ENCODE measurements at regions not wholly inside any gene's neighbourhood (a gene's known extent, or its start where the extent isn't known, plus 50 kb on each side); places are given as distances from the start of the nearest gene placed in this dataset.
"Not testable (repeated sequence)": the region's sequence is repeated elsewhere in the genome, so short reads cannot be mapped to it uniquely, and the experiment has no call there.

DNA sequence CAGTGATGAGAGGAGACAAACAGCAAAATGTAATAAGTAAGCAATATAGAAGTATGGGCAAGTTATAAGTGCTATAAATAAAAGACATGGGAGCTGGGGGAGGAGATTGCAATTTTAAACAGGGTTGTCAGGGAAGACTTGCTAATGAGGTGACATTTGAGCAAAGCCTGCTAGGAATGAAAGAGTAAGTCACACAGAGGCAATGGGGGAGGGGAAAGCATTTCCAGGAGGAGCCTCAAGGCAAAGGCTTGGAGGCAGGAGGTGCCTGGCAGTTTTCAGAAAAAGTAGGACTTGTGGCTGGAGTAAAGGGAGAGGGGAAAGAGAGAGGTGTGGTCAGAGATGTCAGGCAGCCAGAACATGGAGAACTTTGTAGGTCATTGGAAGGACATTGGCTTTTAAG lies 124.4 kb upstream of the NMUR2 start:
- no peak for DNase-seq

DNA sequence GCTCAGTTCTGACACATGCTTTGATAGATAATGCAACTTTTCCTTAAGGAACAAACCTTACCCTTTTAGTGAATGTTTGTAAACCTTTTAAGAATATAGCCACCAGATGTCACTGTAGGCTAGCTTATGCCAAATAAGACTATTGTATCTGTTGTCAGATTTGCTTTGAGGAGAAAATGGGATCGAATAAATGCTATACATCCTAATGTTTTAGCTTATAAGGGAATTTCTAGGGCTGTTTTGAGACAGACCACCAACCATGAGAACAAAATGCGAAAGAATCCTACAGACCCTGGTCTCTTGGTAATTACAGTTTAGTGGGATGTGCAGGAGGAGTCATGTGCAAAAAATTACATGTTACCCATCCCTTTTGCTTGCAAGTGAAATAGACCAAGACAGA lies 127.6 kb upstream of the NMUR2 start:
- peak; percentile 11 for DNase-seq

DNA sequence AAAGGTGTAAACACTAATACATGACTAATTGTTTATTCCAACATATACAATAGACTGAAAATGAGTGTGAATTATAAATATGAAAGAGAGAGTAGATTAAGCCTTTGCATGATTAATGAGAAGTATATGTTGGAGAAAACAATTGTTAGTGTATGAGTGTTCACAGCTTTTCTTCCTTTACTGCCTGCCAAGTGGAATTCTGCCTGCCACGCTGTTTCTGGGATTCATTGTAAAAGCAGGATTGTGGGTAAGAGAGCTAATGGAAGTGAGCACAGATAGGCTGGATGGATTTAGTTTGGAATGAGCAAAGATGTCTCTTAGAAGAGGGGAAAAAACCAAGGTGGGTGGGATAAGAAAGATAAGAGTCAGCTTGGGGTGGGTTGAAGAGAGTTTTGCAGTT lies 129.6 kb upstream of the NMUR2 start:
- DNase-seq = no peak

DNA sequence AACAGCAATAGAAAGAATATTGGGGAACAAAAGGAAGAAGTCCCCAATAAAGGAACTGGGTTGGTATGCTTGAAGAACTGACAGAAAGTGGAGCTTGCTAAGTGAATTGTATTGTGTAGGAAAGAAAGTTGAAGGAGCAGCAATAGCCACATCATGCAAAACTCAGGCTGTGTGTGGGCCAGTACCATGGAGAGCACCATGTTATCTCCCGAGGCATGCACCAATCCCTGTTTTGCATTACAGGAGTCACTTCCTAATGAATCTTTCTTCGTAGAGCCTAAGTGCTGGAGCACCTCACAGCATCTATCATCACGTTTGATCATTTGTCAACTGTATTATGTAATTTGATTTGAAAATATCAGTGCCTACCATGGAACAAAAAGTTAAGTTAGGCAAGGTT lies 137.7 kb upstream of the NMUR2 start:
- peak; percentile 2 for DNase-seq

DNA sequence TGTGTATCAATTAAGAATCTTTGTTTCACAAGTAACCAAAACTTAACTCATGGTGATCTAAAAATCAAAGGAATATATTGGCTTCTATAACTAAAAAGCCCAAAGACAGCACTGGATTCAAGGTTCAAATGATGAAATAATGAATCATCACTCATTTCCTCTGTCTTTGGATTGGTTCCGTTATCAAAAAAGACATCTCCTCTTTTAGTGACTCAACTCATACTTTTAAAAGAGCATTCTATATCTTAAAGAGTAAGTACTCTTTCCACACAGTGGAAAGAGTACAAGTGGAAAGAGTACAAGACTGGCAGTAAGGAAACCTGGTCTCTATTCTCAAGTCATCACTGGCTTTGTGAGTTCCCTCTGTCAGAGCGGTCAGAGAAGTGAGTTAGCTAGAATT lies 141.4 kb upstream of the NMUR2 start:
- no peak for DNase-seq

DNA sequence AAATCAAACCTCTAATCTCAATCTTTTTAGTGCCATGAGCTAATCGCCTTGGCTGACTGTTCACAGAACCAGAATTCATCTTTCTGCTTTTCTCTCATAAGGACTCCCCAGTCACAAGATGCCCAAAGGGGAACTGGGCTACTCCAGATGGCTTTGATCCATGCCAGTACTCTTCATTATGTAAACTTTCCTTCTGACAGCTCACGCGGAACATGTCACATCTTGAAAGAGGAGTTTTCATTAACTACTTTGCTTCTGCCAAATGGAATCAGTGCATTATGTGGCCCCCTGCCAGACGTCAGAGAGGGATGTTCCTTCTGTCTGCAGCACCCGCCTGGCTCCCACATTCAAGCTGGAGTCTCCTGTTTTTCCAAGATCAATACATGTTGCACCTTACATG lies 142.1 kb upstream of the NMUR2 start:
- no peak for DNase-seq

DNA sequence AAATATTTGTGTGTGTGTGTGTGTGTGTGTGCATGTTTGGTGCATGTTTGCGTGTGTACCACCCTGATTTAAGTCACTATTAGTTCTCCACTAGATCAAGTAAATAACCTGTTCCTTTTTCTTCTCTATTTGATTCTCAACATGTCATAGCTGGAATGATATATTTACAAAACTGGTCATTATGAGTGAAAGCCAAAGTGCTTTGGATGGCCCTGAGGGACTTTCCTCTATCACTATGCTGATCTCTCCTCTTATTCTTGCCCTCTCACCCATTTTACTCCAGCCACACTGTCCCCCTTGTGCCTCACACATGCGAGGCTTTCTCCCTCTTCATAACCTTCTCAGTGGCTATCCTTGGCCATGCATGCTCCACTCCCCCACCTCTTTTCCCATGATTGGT lies 144.6 kb upstream of the NMUR2 start:
- no peak for DNase-seq

DNA sequence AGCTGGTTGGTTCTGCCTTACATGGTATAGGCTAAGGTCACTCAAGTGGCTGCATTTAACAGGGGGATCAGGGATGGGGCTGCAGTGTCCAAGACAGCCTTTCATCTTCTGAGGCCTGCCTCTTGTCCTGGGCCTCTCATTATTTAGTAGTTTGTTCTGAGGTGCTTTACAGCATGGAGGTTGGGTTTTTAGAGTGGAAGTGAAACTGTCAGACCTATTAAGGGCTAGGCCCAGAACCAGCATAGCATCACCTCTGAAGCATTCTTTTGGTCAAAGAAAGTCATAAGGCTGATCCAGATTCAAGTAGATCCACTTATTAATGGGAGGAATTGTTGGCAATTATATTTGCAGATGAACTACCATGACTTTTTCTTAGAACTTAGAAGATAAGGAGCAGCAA lies 146.0 kb upstream of the NMUR2 start:
- DNase-seq = no peak

DNA sequence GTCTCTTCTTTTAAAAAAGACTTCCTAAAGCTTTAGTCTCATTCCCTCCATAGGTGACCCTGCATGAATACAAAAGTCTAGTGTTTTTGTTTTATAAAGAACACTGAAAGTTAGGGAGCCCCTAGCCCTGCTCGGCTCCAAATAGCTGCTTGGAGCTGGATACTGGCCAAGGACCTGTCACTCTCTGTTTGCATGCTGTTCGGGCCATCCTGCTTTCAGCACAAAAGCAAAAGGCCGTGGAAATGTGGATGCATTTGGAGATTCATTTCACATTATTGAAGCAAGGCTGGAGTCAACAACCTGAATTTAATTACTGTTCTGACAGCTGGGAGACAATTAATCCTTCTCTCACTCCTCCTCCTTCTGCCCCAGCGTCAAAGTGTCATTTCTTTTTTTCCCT lies 151.7 kb upstream of the NMUR2 start:
- no peak for DNase-seq

DNA sequence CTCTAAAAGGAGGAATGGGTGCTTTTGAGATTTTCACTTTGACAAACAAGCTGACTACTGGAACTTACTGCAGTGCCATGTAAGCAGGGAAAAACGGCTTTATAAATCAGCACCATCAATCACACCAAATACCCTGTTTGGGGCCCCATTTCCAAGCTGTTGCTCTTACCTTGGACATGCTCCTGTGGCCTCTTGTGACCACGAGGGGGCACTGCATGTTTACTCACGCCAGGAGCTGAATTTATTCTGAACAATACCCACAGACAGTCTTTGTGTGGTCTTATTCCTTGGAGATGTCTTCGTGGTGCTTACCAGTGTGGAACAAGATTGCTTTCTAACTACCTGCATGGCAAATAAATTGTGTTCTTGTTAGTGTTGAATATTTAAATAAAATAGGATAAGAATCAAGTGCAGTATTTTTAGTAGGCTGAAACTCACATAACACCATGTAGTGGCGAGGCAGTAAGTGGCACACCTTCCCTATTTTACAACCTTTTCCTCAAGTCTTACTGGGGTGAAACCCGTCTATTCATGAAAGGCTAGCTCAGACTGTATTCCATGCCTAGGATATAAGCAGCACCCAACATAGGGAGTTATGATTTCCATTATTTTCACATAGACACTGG lies 155.5 kb upstream of the NMUR2 start:
- peak; percentile 23 for DNase-seq

DNA sequence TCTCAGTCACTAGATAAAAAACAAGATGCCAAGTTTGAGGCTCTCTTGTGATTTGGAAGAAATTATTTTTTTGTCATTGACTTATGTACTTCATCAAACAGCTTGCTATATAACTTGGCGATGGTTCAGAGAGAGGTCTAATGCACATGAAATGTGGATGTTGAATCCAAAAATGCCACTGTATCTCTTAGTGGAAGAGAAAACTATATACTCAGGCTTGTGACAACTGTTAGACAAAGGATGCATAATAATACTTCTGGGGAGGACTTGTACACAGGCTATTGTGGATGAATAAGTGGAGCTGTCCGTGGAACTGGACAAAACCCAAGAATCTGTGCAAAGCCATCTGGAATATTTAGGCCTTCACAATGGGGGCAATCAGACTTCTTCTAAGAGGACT lies 162.9 kb upstream of the NMUR2 start:
- no peak for DNase-seq

DNA sequence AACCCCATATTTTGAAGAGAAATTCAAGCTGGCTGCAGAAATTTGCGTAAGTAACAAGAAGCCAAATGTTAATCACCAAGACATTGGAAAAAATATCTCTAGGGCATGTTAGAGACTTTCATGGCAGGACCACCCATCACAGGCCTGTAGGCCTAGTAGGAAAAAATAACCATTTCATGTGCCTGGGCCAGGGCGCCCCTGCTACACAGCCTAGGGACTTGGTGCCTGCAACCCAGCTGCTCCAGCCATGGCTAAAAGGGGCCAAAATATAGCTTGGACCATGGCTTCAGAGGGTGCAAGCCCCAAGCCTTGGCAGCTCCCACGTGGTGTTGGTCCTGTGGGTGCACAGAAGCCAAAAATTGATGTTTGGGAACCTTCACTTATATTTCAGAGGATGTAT lies 167.7 kb upstream of the NMUR2 start:
- no peak for DNase-seq

DNA sequence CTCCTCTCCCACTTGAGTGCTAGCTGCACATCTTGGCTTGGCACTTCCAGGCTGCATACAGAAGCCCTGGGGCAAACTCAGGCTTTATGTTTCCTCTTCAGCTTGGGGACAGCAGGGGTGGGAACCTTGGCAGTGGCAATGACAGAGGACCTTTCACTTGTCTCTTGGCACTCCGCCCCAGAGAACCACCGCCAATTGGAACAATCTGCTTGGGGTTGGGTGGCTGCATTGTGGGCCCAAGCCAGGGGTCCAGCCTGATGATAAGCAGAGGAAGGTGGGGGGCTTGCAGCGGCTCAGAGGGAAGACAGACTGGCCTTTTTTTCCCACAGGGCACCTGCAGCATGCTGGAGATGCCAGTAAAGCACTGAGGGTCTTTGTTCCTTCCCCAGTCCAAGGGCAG lies 179.0 kb upstream of the NMUR2 start:
- no peak for DNase-seq

DNA sequence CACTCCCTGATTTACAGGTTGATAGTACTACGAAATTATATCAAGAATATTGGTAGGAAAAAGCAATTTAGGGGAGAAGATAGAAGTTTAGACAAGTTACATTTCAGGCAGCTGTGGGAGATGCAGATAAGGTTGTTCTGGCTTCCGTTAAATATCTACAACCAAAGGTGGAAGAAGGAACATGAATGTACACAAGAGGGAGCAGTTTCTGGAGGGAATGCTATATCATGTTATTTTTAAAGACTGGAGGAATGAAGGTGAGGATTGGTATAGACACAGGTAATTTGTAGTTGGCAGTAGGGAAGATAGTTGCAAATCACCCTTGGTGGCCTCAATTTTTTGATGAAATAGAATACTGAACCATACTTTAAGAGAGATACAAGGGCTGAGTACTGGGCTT lies 187.3 kb upstream of the NMUR2 start:
- DNase-seq = no peak

DNA sequence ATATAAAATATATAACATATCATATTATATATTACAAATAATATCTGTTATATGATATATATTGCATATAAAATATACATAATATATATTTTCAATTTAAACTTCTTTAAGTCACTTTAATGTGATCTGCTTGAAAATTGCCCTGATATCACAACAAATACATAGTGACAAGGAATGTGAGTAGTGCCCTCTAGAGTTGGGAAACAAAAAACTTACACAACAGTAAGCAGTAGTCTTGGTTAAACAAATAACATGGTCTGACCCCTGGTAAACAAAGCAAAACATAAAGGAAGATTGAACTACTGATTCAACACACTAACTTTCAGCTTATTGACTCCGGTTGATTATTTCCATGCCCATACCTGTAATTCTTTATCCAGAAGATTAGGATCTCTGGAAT lies 188.3 kb upstream of the NMUR2 start:
- no peak for DNase-seq

DNA sequence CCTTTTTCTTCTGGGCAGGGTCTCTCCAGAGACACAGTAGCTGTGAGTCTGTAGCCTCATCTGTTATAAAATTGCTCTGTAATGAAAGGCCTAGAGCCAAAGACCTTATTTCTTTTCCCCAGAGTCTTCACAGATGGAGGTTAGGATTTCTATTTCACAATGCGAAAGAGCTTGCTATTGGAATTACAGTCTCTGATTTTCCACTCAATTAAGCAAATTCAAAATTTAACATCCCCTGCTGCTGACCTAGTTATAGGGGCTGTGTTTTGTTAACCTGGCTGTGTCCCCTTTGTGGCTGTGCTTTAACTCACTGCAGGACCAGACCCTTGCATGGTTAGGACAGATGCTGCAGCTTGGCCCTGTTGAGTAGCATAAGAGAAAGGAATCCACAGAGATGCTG lies 190.3 kb upstream of the NMUR2 start:
- DNase-seq = no peak

DNA sequence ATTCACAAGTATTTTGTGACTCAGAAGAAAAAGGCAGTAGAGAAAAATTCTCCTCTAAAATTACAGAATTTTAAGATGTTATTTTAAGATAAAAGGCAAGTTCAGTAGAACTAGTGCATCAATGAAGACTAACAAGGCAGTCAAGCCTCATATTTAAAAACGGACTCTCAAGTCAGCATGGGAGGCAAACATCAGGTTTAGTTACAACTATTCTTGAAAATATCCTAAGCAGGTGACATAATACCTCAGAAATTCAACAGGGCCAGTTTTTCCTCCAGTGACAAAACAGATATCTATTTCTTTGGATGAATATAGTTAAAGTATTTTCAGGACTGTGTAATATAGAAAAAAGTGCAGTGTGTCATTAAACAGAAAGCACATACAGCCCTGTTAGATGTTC lies 194.0 kb upstream of the NMUR2 start:
- no peak for DNase-seq

DNA sequence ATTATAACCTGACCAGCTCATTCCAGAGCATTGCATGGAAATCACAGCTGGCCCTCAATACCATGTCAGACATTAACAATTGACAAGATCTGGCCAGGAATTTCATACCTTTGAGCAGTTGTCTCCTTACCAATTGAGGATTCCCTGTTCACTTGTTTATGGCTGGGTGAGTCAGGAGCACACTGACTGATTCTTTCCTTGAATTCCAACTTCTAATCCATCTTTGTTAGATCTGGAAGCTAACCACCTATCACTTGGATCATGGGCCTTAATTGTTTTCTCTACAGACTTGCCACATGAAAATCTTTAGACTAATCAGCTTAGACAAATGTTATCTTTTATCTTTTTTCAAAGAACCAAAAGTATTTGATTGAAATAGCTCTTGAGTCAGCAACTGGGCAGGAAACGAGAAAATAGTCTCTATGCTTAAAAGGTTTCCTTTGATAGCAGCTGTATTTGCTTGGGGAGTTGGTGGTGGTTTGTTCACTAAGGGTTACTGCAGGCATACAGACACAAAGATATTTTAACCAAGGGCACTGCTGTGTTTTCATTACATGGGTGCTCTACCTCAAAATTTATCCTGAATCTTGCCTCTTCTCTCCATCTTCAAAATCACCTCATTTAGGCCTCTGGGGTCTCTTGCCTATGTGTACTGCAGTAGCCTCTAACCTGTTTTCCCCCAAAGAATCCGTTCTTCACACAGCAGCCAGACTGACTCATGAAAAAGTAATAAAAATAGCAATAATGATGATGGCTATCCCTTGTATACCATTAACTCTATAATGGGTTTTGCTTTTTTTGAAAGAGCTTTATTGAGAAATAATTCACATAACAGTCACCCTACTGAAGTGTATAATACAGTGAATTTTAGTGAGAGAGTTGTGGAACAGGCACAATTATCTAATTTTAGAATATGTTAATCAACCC lies 197.0 kb upstream of the NMUR2 start:
- DNase-seq = no peak

DNA sequence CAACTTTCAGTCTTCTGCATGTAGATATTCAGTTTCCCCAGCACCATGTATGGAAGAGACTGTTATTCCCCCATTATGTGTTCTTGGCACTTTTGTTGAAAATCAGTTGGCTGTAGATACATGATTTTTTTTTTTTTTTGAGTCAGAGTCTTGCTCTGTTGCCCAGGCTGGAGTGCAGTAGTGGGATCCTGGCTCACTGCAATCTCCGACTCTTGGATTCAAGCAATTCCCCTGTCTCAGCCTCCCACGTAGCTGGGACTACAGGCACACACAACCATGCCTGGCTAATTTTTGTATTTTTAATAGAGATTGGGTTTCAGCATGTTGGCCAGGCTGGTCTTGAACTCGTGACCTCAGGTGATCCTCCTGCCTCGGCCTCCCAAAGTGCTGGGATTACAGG lies 201.0 kb upstream of the NMUR2 start:
- not testable (repeated sequence) for DNase-seq

DNA sequence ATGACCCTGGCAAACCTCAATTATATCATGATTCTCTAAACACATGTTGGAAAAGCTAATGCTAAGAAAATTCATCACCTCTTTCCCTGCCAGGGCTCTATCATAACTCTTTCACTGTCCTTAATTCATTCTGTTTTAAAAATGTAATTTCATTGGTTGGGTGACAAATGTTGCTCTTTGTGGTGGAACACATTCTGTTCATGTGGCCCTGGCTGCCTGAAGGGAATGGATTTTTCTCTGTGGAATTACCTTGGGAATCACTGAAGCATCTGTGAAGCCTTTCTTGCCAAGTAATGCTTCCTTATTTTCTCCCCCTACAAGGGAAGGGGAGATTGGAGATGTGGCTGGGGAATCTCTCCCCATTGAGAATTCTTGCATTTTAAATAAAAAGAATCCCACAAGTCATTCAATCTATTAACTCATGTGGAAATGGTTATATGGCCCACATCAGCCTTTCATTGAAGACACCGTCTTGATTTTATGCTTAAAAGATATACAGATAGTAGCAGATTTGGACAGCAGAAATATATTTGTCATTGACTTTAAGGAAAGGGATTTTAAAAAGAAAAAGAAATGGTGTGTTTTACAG lies 201.8 kb upstream of the NMUR2 start:
- DNase-seq = no peak

DNA sequence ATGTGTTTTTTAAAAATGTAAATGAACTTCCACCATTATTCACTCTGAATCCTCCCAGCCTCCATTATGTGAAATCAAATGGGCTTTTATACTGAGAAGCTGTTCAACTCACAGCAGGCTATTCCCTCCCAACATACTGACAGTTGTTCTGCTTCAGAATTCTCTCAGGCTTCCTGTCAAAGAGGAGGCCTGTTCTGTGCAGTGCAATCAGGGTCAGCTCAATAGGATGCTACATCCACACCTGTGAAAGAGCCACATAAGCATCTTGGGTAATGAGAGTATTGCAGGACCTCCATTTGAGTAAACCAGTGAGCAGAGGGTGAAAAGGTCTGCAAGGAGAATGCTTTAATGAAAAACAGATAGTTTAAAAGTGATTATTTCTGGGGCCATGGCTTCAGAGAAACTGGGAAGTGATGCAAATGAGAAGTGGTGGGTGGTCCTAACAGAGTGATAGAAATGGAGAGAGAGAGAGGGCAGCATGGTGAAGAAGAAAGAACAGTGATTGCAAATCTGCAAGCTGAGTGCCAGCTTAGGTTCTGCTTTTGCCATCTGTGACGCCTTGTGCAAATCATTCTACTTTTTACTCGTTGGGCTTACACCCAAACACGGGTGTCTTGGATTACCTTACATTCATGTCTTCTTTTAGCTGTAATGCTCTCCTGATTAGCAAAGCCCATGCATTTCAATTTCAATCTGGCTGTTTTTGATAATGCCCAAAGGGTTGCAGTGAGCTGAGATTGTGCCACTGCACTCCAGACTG lies 202.5 kb upstream of the NMUR2 start:
- DNase-seq = no peak

DNA sequence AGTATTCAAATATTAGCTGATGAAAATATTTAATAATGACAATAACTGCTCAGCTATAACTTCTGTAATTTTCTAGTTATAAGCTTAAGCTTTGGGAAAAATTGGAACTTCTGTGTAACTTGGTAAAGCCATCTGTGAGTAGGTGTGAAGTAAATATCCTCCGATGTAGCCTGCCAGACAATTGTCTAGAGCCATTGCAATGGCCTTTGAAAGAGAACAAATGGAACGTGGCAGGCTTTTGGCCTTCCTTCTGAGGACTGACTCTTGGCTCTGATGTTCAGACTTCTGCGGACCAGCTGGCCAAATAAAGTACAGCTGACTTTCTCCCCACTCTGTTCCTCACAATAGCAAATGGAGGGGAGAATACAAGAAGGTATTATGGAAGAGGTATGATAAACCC lies 203.4 kb upstream of the NMUR2 start:
- no peak for DNase-seq

DNA sequence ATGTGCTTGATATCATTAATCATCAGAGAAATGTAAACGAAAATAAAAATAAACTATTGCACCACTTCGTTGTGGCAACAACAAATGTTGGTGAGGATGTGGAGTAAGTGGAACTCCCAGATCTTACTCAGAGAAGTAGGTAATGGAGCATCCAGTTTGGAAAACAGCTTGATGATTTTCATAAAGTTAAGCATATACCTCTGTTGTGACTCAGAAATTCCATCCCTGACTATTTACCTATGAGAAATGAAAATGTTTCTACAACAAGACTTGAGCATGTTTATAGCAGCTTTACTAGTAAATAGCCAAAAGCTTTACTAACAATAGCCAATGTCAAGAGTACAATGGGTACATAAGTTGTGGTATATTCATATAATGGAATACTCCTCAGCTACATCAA lies 214.7 kb upstream of the NMUR2 start:
- DNase-seq = no peak

DNA sequence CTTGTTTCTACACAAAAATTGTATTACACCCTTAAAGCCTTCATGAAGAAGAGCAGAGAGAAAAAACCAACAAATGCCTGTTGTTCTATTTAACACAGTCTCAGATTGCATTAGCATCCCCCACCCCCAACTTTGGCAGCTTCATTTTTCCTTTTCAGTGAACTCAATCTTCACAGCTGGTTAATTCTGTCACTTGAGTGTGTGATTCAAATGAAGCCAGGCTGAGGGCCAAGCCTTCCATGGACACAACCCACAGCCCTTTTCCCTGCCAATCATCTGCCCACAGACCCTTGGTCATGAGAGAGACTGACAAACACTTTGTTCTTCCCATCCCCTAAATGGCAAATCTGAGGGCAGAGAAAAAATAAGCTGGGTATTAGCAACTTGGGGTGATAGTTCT lies 217.5 kb upstream of the NMUR2 start:
- DNase-seq = no peak
